GM21737 (cell line): ENCODE measurements at regions not wholly inside any gene's neighbourhood (a gene's known extent, or its start where the extent isn't known, plus 50 kb on each side); places are given as distances from the start of the nearest gene placed in this dataset.
"Not testable (repeated sequence)": the region's sequence is repeated elsewhere in the genome, so short reads cannot be mapped to it uniquely, and the experiment has no call there.

Experiments
- ATAC-seq: cut with Tn5 transposase; IDR thresholded peaks from one replicate; pipeline ENCODE4 v1.9.1; 2021; ENCODE audit warnings: mild to moderate bottlenecking, moderate library complexity; ENCODE audit not compliant: unreplicated experiment

DNA sequence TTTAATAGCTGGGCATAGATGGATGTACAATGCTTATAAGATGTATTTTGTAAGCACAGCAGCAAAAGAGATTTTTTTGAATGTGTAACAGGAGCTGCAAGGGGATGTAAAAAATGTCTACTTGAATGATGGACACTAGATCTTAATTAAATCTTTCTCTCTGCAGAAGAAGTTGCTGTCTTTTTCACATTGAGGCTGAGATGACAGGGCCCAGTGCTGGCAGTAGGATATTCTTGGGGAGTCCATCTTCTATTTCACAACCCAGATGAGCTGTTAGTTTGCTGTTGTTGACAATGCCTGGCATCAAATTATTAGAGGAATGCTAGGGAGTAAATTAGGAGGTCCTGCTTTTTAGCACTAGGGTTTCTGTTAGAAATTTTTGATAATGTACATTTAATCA is 698.7 kb downstream of the SLITRK5 start:
- no peak for ATAC-seq

- no peak for ATAC-seq
Measured at GRCh38 chr13:88376760-88377388, 705.7 kb downstream of the SLITRK5 start.

DNA sequence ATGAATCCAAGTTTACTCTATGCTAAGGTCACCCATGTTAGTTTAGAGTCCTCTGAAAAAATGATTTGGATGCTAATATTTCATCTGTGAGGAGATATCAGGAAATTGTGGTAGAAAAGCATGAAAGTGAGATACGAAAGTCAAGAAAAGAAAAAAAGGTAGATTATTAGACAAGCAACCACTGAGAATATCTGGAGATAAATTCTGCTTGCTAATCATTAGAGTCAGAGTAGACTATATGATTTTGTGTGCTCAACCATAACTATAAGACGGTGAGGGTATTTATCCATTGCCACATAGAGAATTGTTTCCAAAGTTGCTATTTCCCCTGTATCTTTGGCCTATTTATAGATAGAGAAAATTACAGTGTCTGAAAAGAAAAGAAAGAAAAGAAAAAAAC is 706.7 kb downstream of the SLITRK5 start:
- no peak for ATAC-seq

- ATAC-seq = no peak
Measured at GRCh38 chr13:88384542-88384941, 713.4 kb downstream of the SLITRK5 start.

GRCh38 chr13:88395804-88396203 is 724.6 kb downstream of the SLITRK5 start:
- ATAC-seq = no peak

GRCh38 chr13:88411696-88412095 is 740.5 kb downstream of the SLITRK5 start:
- ATAC-seq = no peak

- no peak for ATAC-seq
Measured at GRCh38 chr13:88417801-88418200, 746.6 kb downstream of the SLITRK5 start.

DNA sequence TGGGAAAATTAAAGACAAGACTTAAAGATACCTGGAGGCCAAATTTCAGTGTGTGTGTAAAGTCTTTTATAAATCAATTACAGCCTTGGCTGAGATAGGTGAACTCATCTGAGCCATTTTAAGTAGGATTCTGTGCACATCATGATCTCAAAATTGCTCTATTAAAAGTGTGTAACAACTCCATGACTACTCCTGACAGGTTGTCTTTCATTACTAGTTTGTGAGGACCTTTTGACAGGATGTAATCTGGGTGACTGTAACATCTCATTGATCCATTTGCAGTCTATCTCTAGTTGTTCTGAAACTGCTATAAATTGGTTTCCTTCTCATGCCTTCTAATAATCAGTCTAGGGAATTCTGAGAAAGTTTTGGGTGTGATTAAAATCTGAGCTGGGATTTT is 753.3 kb downstream of the SLITRK5 start:
- ATAC-seq = no peak

GRCh38 chr13:88426661-88427060 is 755.5 kb downstream of the SLITRK5 start:
- no peak for ATAC-seq

- no peak for ATAC-seq
Measured at GRCh38 chr13:88429862-88430261, 758.7 kb downstream of the SLITRK5 start.

DNA sequence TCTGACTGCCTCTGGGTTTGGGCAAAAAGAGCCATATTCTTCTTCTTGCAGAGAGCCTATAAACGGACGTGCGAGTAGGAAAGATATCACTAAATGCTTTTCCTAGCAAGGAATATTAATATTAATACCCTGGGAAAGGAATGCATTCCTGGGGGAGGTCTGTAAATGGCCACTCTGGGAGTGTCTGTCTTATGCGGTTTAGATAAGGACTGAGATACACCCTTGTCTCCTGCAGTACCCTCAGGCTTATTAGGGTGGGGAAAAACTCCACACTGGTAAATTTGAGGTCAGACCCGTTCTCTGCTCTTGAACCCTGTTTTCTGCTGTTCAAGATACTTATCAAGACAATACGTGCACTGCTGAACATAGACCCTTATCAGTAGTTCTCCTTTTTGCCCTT is 763.8 kb downstream of the SLITRK5 start:
- ATAC-seq = no peak

GRCh38 chr13:88436974-88437373 is 765.8 kb downstream of the SLITRK5 start:
- ATAC-seq = no peak

GRCh38 chr13:88450515-88450914 is 779.3 kb downstream of the SLITRK5 start:
- ATAC-seq = no peak

- ATAC-seq = no peak
Measured at GRCh38 chr13:88456151-88456550, 785.0 kb downstream of the SLITRK5 start.

- ATAC-seq = no peak
Measured at GRCh38 chr13:88459331-88459730, 788.2 kb downstream of the SLITRK5 start.

GRCh38 chr13:88461272-88462009 is 790.3 kb downstream of the SLITRK5 start:
- no peak for ATAC-seq

GRCh38 chr13:88464851-88465250 is 793.7 kb downstream of the SLITRK5 start:
- no peak for ATAC-seq

DNA sequence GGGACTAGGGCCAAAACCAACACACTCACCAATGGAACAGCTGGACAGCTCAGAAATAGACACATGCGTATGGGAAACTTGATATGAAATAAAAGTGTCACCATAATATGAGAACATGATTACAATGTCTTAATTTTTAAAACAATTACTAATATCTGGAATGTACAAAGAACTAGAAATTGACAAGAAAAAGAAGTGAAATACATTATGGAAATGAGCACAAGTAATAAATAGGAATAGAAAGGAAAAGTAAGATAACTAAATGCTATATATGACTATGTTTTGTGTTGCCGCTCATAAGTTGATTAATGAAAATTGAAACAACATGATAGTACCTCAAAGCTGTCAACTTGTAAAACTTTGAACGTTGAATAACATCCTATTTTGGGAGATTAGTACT is 801.1 kb downstream of the SLITRK5 start:
- ATAC-seq = no peak

GRCh38 chr13:88483202-88483601 is 812.0 kb downstream of the SLITRK5 start:
- no peak for ATAC-seq

DNA sequence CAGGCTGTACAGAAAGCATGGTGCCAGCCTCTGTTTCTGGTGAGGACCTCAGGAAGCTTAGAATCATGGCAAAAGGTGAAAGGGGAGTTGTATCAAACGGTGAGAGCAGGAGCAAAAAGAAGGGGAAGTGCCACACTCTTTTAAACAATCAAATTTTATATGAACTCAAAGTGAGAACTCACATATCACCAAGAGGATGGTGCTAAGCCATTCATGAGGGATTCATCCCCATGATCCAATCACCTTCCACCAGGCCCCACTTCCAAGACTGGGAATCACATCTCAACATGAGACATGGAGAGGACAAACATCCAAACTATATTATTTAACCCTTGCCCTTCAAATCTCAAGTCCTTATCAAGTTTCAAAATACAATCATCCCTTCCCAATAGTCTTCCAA is 836.7 kb downstream of the SLITRK5 start:
- no peak for ATAC-seq

- ATAC-seq = not testable (repeated sequence)
Measured at GRCh38 chr13:88512993-88513392, 841.8 kb downstream of the SLITRK5 start.

GRCh38 chr13:88526186-88526852 is 855.1 kb downstream of the SLITRK5 start:
- no peak for ATAC-seq
